22Rv1 (cell line): ENCODE measurements at regions not wholly inside any gene's neighbourhood (a gene's known extent, or its start where the extent isn't known, plus 50 kb on each side); places are given as distances from the start of the nearest gene placed in this dataset.

Experiments
- ZFX ChIP-seq: fragments of 450-650 bp; IDR thresholded peaks from 2 replicates; pipeline ENCODE4 v1.6.1; 2017; ENCODE audit warnings: antibody characterized with exemption, borderline replicate concordance
- TF ChIP-seq, protein P1 (sequence below): fragments of 450-650 bp; IDR thresholded peaks from 2 replicates; pipeline ENCODE4 v1.5.1; 2017; ENCODE audit warnings: mild to moderate bottlenecking

DNA sequence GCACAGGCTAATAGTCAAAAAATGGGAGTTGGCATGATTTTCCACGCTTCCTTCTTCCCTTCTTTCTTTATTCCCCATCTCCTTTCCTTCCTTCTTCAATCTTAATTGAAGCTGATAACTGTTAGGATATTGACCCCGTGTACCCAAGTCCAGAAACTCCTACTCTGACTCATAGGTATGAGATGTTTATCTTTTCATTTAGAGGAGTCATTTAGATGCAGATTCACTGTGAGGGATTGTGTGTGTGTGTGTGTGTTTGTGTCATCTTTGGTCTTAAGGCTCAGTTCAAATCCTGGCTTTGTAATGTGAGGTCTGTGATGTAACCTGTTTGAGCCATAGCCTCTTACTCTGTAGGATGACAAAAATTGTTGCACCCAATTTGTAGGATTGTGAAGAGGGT, 332.0 kb upstream of the MAF start:
- TF ChIP-seq, protein P1, sequence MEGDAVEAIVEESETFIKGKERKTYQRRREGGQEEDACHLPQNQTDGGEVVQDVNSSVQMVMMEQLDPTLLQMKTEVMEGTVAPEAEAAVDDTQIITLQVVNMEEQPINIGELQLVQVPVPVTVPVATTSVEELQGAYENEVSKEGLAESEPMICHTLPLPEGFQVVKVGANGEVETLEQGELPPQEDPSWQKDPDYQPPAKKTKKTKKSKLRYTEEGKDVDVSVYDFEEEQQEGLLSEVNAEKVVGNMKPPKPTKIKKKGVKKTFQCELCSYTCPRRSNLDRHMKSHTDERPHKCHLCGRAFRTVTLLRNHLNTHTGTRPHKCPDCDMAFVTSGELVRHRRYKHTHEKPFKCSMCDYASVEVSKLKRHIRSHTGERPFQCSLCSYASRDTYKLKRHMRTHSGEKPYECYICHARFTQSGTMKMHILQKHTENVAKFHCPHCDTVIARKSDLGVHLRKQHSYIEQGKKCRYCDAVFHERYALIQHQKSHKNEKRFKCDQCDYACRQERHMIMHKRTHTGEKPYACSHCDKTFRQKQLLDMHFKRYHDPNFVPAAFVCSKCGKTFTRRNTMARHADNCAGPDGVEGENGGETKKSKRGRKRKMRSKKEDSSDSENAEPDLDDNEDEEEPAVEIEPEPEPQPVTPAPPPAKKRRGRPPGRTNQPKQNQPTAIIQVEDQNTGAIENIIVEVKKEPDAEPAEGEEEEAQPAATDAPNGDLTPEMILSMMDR: no peak
- no peak for TF ChIP-seq ZFX
